ENCODE measurements at regions not wholly inside any gene's neighbourhood (a gene's known extent, or its start where the extent isn't known, plus 50 kb on each side); places are given as distances from the start of the nearest gene placed in this dataset.

DNA sequence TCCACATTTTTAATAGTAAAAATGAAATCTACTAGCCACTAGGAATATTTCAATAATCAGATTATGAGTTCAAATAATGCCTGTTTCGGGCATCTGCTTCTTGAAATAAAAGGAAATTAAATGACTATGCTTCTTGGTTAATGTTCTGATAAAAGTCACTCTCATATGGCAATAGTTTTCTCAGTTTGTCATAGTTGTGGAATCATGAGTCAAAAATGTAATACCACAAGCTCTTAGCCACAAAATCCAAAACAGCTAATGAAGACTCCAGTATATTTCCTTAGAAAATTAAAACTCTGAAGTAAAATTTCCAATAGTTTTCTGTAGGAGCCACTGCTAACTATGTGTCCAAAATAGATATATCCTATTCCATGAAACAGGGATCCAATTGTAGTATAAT lies 676.3 kb upstream of the CDH8 start:
- ChIA-PET CTCF (no interaction called here), POLR2A (no interaction called here)
- Histone ChIP-seq H3K27me3 (replicated peaks; ENCODE audit: control insufficient read depth, insufficient read depth, low read length) (no peaks in the 10 kb centered on the region), H3K36me3 (ENCODE audit: control insufficient read depth, insufficient read depth, low read length) (no peaks in the 10 kb centered on the region), H3K9me3 (peaks cover 4% of the 10 kb centered on the region; the same call in 1 of the 2 replicates), H3K4me1 (no peaks in the 10 kb centered on the region), H3K4me3 (ENCODE audit: low read depth, low read length) (no peak overlapping the region)
- TF ChIP-seq, protein P1, sequence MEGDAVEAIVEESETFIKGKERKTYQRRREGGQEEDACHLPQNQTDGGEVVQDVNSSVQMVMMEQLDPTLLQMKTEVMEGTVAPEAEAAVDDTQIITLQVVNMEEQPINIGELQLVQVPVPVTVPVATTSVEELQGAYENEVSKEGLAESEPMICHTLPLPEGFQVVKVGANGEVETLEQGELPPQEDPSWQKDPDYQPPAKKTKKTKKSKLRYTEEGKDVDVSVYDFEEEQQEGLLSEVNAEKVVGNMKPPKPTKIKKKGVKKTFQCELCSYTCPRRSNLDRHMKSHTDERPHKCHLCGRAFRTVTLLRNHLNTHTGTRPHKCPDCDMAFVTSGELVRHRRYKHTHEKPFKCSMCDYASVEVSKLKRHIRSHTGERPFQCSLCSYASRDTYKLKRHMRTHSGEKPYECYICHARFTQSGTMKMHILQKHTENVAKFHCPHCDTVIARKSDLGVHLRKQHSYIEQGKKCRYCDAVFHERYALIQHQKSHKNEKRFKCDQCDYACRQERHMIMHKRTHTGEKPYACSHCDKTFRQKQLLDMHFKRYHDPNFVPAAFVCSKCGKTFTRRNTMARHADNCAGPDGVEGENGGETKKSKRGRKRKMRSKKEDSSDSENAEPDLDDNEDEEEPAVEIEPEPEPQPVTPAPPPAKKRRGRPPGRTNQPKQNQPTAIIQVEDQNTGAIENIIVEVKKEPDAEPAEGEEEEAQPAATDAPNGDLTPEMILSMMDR (IDR thresholded peaks at IDR 0.05; ENCODE audit: insufficient read depth in 1 of 2, low read depth in 1 of 2, low read length in 1 of 2, severe bottlenecking in 1 of 2, unreplicated experiment in 1 of 2) = no peak
- Mint-ChIP-seq H3K27me3 (ENCODE audit: insufficient read depth, unreplicated experiment) (peaks cover 4% of the 10 kb centered on the region), H3K4me3 (ENCODE audit: unreplicated experiment) (no peak overlapping the region), H3K4me1 (ENCODE audit: low read depth, unreplicated experiment) (no peaks in the 10 kb centered on the region), H3K9me3 (ENCODE audit: unreplicated experiment) (peaks cover 5% of the 10 kb centered on the region), H3K27ac (ENCODE audit: unreplicated experiment) (no peak overlapping the region), H3K36me3 (ENCODE audit: insufficient read depth, unreplicated experiment) (no peaks in the 10 kb centered on the region)
- intact Hi-C loops (cut with micrococcal nuclease; ENCODE audit: unreplicated experiment) = no loop called here
- no peak for DNase-seq
- BruUV-seq (replicated peaks) = no TSS peak

DNA sequence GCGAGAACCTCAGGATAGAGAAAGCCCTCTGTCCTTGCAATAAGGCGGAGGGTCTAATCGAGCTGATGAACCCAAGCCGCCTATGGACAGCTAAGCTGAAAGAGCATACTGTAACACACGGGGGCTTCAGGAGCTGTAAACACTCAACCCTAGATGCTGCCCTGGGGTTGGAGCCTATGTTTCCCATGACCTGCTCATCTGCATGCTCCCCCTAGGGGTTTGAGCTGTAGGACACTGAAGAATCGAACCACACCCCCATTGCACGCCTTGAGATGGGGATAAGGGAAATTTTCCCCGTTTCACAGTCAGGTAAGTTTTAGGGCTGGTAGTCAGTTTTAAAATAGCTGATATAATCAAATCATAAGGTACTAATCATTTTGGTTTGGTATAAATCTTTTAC lies 675.6 kb upstream of the CDH8 start:
- H3K27ac Mint-ChIP-seq (ENCODE audit: unreplicated experiment) = no peak overlapping the region
- peaks cover 4% of the 10 kb centered on the region for H3K27me3 Mint-ChIP-seq (ENCODE audit: insufficient read depth, unreplicated experiment)
- ChIA-PET POLR2A (no interaction called here), CTCF (no interaction called here)
- no peak overlapping the region for H3K4me3 Mint-ChIP-seq (ENCODE audit: unreplicated experiment)
- H3K36me3 Mint-ChIP-seq (ENCODE audit: insufficient read depth, unreplicated experiment) = no peaks in the 10 kb centered on the region
- Histone ChIP-seq H3K4me3 (ENCODE audit: low read depth, low read length) (no peak overlapping the region), H3K9me3 (peaks cover 4% of the 10 kb centered on the region; the same call in 1 of the 2 replicates), H3K36me3 (ENCODE audit: control insufficient read depth, insufficient read depth, low read length) (no peaks in the 10 kb centered on the region), H3K27me3 (replicated peaks; ENCODE audit: control insufficient read depth, insufficient read depth, low read length) (no peaks in the 10 kb centered on the region), H3K4me1 (no peaks in the 10 kb centered on the region)
- TF ChIP-seq, protein P1 (IDR thresholded peaks at IDR 0.05; ENCODE audit: insufficient read depth in 1 of 2, low read depth in 1 of 2, low read length in 1 of 2, severe bottlenecking in 1 of 2, unreplicated experiment in 1 of 2) = no peak
- DNase-seq = peak in 1 of 2 experiments; percentile 19
- no peaks in the 10 kb centered on the region for H3K4me1 Mint-ChIP-seq (ENCODE audit: low read depth, unreplicated experiment)
- no peaks in the 10 kb centered on the region for H3K9me3 Mint-ChIP-seq (ENCODE audit: unreplicated experiment)
- no TSS peak for BruUV-seq (replicated peaks)
- intact Hi-C loops (cut with micrococcal nuclease; ENCODE audit: unreplicated experiment) = no loop called here

DNA sequence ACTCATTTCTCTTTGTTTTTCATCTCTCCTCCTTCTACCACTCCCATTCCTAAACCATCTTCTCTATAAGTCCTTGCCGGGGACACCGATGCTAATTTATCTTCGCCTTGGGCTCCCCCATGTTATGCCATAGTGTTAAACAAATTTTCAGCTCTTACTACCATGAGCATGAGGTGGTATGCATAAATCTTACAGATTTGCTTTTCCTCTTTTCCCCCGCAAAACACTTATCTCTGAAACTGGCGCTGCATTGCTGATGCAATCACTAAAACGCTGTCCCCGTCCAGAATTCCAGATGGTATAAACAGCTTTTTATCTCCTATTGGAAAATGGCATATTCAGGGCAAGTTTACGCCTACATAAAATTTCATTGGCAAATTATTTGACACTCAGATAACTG lies 673.6 kb upstream of the CDH8 start:
- BruUV-seq (replicated peaks) = no TSS peak
- intact Hi-C loops (cut with micrococcal nuclease; ENCODE audit: unreplicated experiment) = no loop called here
- DNase-seq = no peak
- TF ChIP-seq, protein P1 (IDR thresholded peaks at IDR 0.05; ENCODE audit: insufficient read depth in 1 of 2, low read depth in 1 of 2, low read length in 1 of 2, severe bottlenecking in 1 of 2, unreplicated experiment in 1 of 2) = no peak
- ChIA-PET POLR2A (no interaction called here), CTCF (no interaction called here)
- Histone ChIP-seq H3K9me3 (peaks cover 4% of the 10 kb centered on the region; the same call in 1 of the 2 replicates), H3K27me3 (replicated peaks; ENCODE audit: control insufficient read depth, insufficient read depth, low read length) (no peaks in the 10 kb centered on the region), H3K4me3 (ENCODE audit: low read depth, low read length) (no peak overlapping the region), H3K4me1 (no peaks in the 10 kb centered on the region), H3K36me3 (ENCODE audit: control insufficient read depth, insufficient read depth, low read length) (no peaks in the 10 kb centered on the region)
- H3K4me3 Mint-ChIP-seq (ENCODE audit: unreplicated experiment) = no peak overlapping the region
- no peaks in the 10 kb centered on the region for H3K36me3 Mint-ChIP-seq (ENCODE audit: insufficient read depth, unreplicated experiment)
- H3K27me3 Mint-ChIP-seq (ENCODE audit: insufficient read depth, unreplicated experiment) = no peaks in the 10 kb centered on the region
- H3K4me1 Mint-ChIP-seq (ENCODE audit: low read depth, unreplicated experiment) = no peaks in the 10 kb centered on the region
- H3K9me3 Mint-ChIP-seq (ENCODE audit: unreplicated experiment) = no peaks in the 10 kb centered on the region
- H3K27ac Mint-ChIP-seq (ENCODE audit: unreplicated experiment) = no peak overlapping the region
